ENCODE measurements at regions not wholly inside any gene's neighbourhood (a gene's known extent, or its start where the extent isn't known, plus 50 kb on each side); places are given as distances from the start of the nearest gene placed in this dataset.

GRCh38 chr4:62709618-62710252, 1509.6 kb downstream of the ADGRL3 start:
- no peaks in the 10 kb centered on the region for H3K27me3 ChIP-seq (ENCODE audit: control insufficient read depth, insufficient read depth, low read length)
- BruUV-seq (replicated peaks) = no TSS peak
- H3K27ac ChIP-seq (ENCODE audit: insufficient read depth, low read length) = no peak overlapping the region
- intact Hi-C loops (cut with micrococcal nuclease) (no loop called here), in situ Hi-C loops (cut with MboI; ENCODE audit: low sequenced_read_pairs) (no loop called here), dilution Hi-C loops (cut with HindIII; ENCODE audit: low sequenced_read_pairs, unreplicated experiment) (no loop called here)
- no peak overlapping the region for H2BK15ac ChIP-seq (ENCODE audit: low read depth, low read length)
- H2BK5ac ChIP-seq (ENCODE audit: low read depth, low read length, poor library complexity, severe bottlenecking) = no peak overlapping the region
- H2BK120ac ChIP-seq (ENCODE audit: low read depth, low read length) = no peak overlapping the region
- H2AK5ac ChIP-seq (ENCODE audit: low read depth, low read length) = no peak overlapping the region
- peak overlapping the region; percentile 70; the same call in 1 of the 2 replicates for H3K4me2 ChIP-seq (ENCODE audit: low read depth, low read length)
- no peak overlapping the region for H3K18ac ChIP-seq (ENCODE audit: low read depth, low read length)
- H3K9ac ChIP-seq (ENCODE audit: low read depth, low read length) = no peak overlapping the region
- no peaks in the 10 kb centered on the region for H3K4me1 ChIP-seq (ENCODE audit: control insufficient read depth, insufficient read depth, low read length)
- no peaks in the 10 kb centered on the region for H4K20me1 ChIP-seq (ENCODE audit: insufficient read depth, low read length)
- H4K8ac ChIP-seq (ENCODE audit: low read depth in 2 of 2, low read length in 2 of 2) = no peak overlapping the region
- 0 out of 2 replicates have a peak, but pooled peaks have one; percentile 24 for ATAC-seq (ENCODE audit: low read depth)
- no peak overlapping the region for H2AK9ac ChIP-seq (replicated peaks; ENCODE audit: low read depth, low read length, poor library complexity)
- no peaks in the 10 kb centered on the region for H3K9me3 ChIP-seq (ENCODE audit: control insufficient read depth, insufficient read depth, low read length)
- H3K14ac ChIP-seq (replicated peaks; ENCODE audit: low read depth, low read length) = no peak overlapping the region
- no peak overlapping the region for H3K56ac ChIP-seq (ENCODE audit: extremely low read depth, insufficient read depth, low read length)
- H3K4ac ChIP-seq (ENCODE audit: low read depth, low read length) = no peak overlapping the region
- no peaks in the 10 kb centered on the region for H3K36me3 ChIP-seq (ENCODE audit: control insufficient read depth, insufficient read depth, low read length)
- DNase-seq = peak; percentile 0
- CTCF ChIA-PET = no interaction called here
- no peak overlapping the region for H3K4me3 ChIP-seq (ENCODE audit: insufficient read depth, low read depth, low read length)
- POLR2A ChIA-PET (ENCODE audit: unreplicated experiment) = no interaction called here
- H4K91ac ChIP-seq (ENCODE audit: insufficient read depth, low read depth, low read length) = no peak overlapping the region
- no peak overlapping the region for H2AFZ ChIP-seq (replicated peaks; ENCODE audit: low read length, poor library complexity)
- TF ChIP-seq POLR2A (IDR thresholded peaks at IDR 0.05; ENCODE audit: low read depth, low read length) (no peak), SMC3 (IDR thresholded peaks at IDR 0.05; ENCODE audit: low read depth, low read length) (no peak), MAFK (IDR thresholded peaks at IDR 0.05; ENCODE audit: low read depth, low read length) (no peak), RFX5 (IDR thresholded peaks at IDR 0.05; ENCODE audit: low read depth, low read length) (no peak), CHD1 (IDR thresholded peaks at IDR 0.05; ENCODE audit: low read depth, low read length) (no peak), MAZ (IDR thresholded peaks at IDR 0.05; ENCODE audit: borderline replicate concordance, low read depth, low read length) (no peak), CTCF (conservative IDR thresholded peaks at IDR 0.05; ENCODE audit: low read depth, low read length) (peak; percentile 46), FOS (IDR thresholded peaks at IDR 0.05; ENCODE audit: low read depth, low read length) (no peak), CEBPB (IDR thresholded peaks at IDR 0.05; ENCODE audit: low read depth, low read length) (no peak), ELK1 (IDR thresholded peaks at IDR 0.05; ENCODE audit: borderline replicate concordance, low read depth, low read length) (no peak), RCOR1 (IDR thresholded peaks at IDR 0.05; ENCODE audit: insufficient replicate concordance, low read length) (no peak), NFE2L2 (IDR thresholded peaks at IDR 0.05; ENCODE audit: low read depth, low read length) (no peak), RAD21 (IDR thresholded peaks at IDR 0.05; ENCODE audit: low read length) (peak; percentile 43)
- H2BK20ac ChIP-seq (ENCODE audit: low read depth, low read length) = no peak overlapping the region
- H3K23ac ChIP-seq (ENCODE audit: low read depth, low read length) = no peak overlapping the region
- WGBS, 2 experiments (ENCODE audit: extremely low coverage in 2 of 2, insufficient read length in 1 of 2) = no CpG with 5 or more reads among the region's 3 CpGs
- no peak overlapping the region for H4K5ac ChIP-seq (ENCODE audit: low read depth, low read length)
- no peaks in the 10 kb centered on the region for H3K79me1 ChIP-seq (ENCODE audit: low read depth in 1 of 2, low read length in 2 of 2)
- no peaks in the 10 kb centered on the region for H3K9me1 ChIP-seq (ENCODE audit: insufficient read depth, low read length)

All from IMR-90 (cell line).